MCF 10A (cell line): ENCODE measurements at regions not wholly inside any gene's neighbourhood (a gene's known extent, or its start where the extent isn't known, plus 50 kb on each side); places are given as distances from the start of the nearest gene placed in this dataset.

ENCODE experiments used
- BruUV-seq: library from RNA; stranded (reverse); fragments of 400-500 nt; replicated peaks from 2 replicates; lab custom pipeline; 2021; lab: Mats Ljungman, UMichigan
- CTCF ChIA-PET: fragments of 300-600 bp; sonication (Branson Sonifier 250); formaldehyde crosslinking; extraction: SDS; loops from one replicate; lab custom pipeline; 2021; ENCODE audit warnings: antibody characterized with exemption, inconsistent platforms; lab: Yijun Ruan, JAX
- POLR2A ChIA-PET: fragments of 300-600, 350-650 bp; sonication (Branson Sonifier 250); formaldehyde crosslinking; extraction: SDS; loops from one replicate; lab custom pipeline; 2020; ENCODE audit warnings: antibody characterized with exemption, inconsistent platforms; lab: Yijun Ruan, JAX
- DNase-seq: peaks from one replicate; pipeline ENCODE4 v3.0.0-alpha.2; 2018; ENCODE audit not compliant: unreplicated experiment
- H3K27ac Mint-ChIP-seq: one replicate; pipeline ENCODE4 v1.8.0; 2022; ENCODE audit warnings: mild to moderate bottlenecking, low read depth, mixed read lengths; ENCODE audit not compliant: unreplicated experiment
- H3K27me3 Mint-ChIP-seq: one replicate; pipeline ENCODE4 v1.8.0; 2022; ENCODE audit warnings: mixed read lengths; ENCODE audit not compliant: insufficient read depth, unreplicated experiment
- H3K36me3 Mint-ChIP-seq: one replicate; pipeline ENCODE4 v1.8.0; 2022; ENCODE audit warnings: mild to moderate bottlenecking, moderate library complexity, mixed read lengths; ENCODE audit not compliant: insufficient read depth, unreplicated experiment
- H3K4me1 Mint-ChIP-seq: one replicate; pipeline ENCODE4 v1.8.0; 2022; ENCODE audit warnings: mixed read lengths; ENCODE audit not compliant: insufficient read depth, unreplicated experiment
- H3K4me3 Mint-ChIP-seq: one replicate; pipeline ENCODE4 v1.8.0; 2022; ENCODE audit warnings: mild to moderate bottlenecking, moderate library complexity, mixed read lengths; ENCODE audit not compliant: unreplicated experiment
- H3K9me3 Mint-ChIP-seq: one replicate; pipeline ENCODE4 v1.8.0; 2022; ENCODE audit warnings: mixed read lengths; ENCODE audit not compliant: unreplicated experiment
- CTCF ChIP-seq: fragments of 200-600 bp; IDR thresholded peaks from one replicate; pipeline ENCODE4 v1.8.0; 2022; ENCODE audit warnings: antibody characterized with exemption, mild to moderate bottlenecking; ENCODE audit not compliant: unreplicated experiment
- intact Hi-C: fragments of 100-400 bp; cut with micrococcal nuclease; formaldehyde crosslinking; loops from 2 replicates; pipeline ENCODE4 v1.14.1; 2022

- BruUV-seq, result no TSS peak
- no peak overlapping the region for H3K4me3 Mint-ChIP-seq
- H3K27me3 Mint-ChIP-seq, result no peaks in the 10 kb centered on the region
- POLR2A ChIA-PET, result no interaction called here
- peaks cover 23% of the 10 kb centered on the region for H3K4me1 Mint-ChIP-seq
- intact Hi-C loops, result no loop called here
- H3K9me3 Mint-ChIP-seq, result no peaks in the 10 kb centered on the region
- CTCF ChIA-PET, result no interaction called here
- no peak overlapping the region for H3K27ac Mint-ChIP-seq
- no peaks in the 10 kb centered on the region for H3K36me3 Mint-ChIP-seq
- TF ChIP-seq CTCF, result no peak
- DNase-seq, result no peak
Observed at GRCh38 chr15:70153921-70154717, 56.4 kb upstream of the TLE3 start.

GRCh38 chr15:70152070-70152480 lies 54.4 kb upstream of the TLE3 start:
- CTCF ChIA-PET, result interaction anchor here (0.6 to 1.5 kb wide), 2 partner anchors 12 to 198 kb away, joined by 3 to 4 read pairs; no protein-coding TSS in a partner anchor
- BruUV-seq, result no TSS peak

GRCh38 chr15:70151462-70151861 lies 53.7 kb upstream of the TLE3 start:
- intact Hi-C loops, result no loop called here
- no TSS peak for BruUV-seq
- Mint-ChIP-seq H3K27ac (no peak overlapping the region), H3K36me3 (no peaks in the 10 kb centered on the region), H3K4me3 (no peak overlapping the region), H3K27me3 (peaks cover 12% of the 10 kb centered on the region), H3K9me3 (no peaks in the 10 kb centered on the region), H3K4me1 (peaks cover 7% of the 10 kb centered on the region)
- POLR2A ChIA-PET, result no interaction called here
- CTCF ChIA-PET, result interaction anchor here (0.6 to 1.5 kb wide), 2 partner anchors 9 to 11 kb away, joined by 3 to 4 read pairs; no protein-coding TSS in a partner anchor
- TF ChIP-seq CTCF, result no peak
- DNase-seq, result no peak

More at GRCh38 chr15:70152070-70152480, 54.4 kb upstream of the TLE3 start:
- Mint-ChIP-seq H3K27me3 (peaks cover 6% of the 10 kb centered on the region), H3K4me3 (no peak overlapping the region), H3K27ac (no peak overlapping the region), H3K9me3 (no peaks in the 10 kb centered on the region), H3K36me3 (no peaks in the 10 kb centered on the region), H3K4me1 (peaks cover 14% of the 10 kb centered on the region)
- DNase-seq, result no peak
- POLR2A ChIA-PET, result interaction anchor here (0.9 kb wide), 1 partner anchor 12 kb away, joined by 3 read pairs; no protein-coding TSS in a partner anchor
- intact Hi-C loops, result no loop called here
- TF ChIP-seq CTCF, result no peak

- H3K36me3 Mint-ChIP-seq, result no peaks in the 10 kb centered on the region
- no TSS peak for BruUV-seq
- no peak for TF ChIP-seq CTCF
- CTCF ChIA-PET, result interaction anchor here (0.6 to 1.5 kb wide), 2 partner anchors 8 to 11 kb away, joined by 3 to 4 read pairs; no protein-coding TSS in a partner anchor
- no peak for DNase-seq
- no peak overlapping the region for H3K4me3 Mint-ChIP-seq
- intact Hi-C loops, result no loop called here
- peaks cover 15% of the 10 kb centered on the region for H3K27me3 Mint-ChIP-seq
- H3K4me1 Mint-ChIP-seq, result peaks cover 5% of the 10 kb centered on the region
- POLR2A ChIA-PET, result no interaction called here
- no peaks in the 10 kb centered on the region for H3K9me3 Mint-ChIP-seq
- H3K27ac Mint-ChIP-seq, result no peak overlapping the region
Observed at GRCh38 chr15:70151003-70151402, 53.3 kb upstream of the TLE3 start.
